HG03442 (cell line): ENCODE measurements at regions not wholly inside any gene's neighbourhood (a gene's known extent, or its start where the extent isn't known, plus 50 kb on each side); places are given as distances from the start of the nearest gene placed in this dataset.
"Not testable (repeated sequence)": the region's sequence is repeated elsewhere in the genome, so short reads cannot be mapped to it uniquely, and the experiment has no call there.

Experiments used
- ATAC-seq: cut with Tn5 transposase; IDR thresholded peaks from one replicate; pipeline ENCODE4 v1.9.1; 2021; ENCODE audit warnings: mild to moderate bottlenecking, moderate library complexity; ENCODE audit not compliant: unreplicated experiment

DNA sequence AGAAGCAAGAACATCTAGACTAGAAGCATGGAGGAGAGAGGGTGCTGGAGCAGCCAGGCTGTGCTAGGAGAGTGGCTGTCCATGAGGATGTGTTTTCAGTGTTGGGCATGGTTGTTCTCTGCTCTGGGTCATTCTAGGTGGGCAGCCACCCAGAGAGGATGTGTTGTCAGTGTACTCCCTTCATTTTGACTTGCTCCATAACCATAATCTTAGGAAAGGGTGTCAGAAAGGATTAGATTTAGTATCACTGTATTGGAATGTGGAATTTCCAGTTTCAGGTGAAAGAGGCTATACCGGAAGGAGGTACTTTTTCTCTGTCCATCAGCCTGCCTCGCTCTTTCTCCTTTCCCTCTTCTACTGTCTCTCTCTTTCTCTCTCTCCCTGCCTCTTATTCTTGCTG, 474.5 kb upstream of the PODXL start:
- no peak for ATAC-seq

DNA sequence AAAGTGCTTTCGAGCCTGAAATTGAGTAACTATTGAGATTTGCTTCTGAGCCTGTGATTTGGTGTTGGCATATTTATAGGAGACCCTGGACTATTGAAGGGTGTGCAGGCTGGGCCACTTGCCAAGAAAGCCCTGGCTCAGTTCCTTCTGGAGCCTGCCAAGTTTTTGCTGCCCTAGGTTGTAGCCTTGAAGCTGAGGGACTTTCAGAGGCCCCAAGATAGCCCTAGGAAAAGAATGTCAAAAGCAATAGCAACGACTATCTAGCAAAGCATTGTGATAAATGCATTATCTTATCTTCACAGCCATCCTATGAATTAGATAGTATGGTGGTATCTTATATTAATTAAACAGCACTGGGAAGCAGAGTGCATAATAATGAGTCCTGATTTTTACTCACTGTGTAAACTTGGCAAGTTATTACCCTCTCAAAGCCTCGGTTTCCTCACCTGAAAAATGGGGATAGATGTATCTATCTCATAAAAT, 473.7 kb upstream of the PODXL start:
- no peak for ATAC-seq

GRCh38 chr7:132029369-132030085, 473.1 kb upstream of the PODXL start:
- no peak for ATAC-seq

- no peak for ATAC-seq
Observed at GRCh38 chr7:132028144-132028920, 471.9 kb upstream of the PODXL start.

- ATAC-seq = no peak
Observed at GRCh38 chr7:132024290-132024689, 467.9 kb upstream of the PODXL start.

DNA sequence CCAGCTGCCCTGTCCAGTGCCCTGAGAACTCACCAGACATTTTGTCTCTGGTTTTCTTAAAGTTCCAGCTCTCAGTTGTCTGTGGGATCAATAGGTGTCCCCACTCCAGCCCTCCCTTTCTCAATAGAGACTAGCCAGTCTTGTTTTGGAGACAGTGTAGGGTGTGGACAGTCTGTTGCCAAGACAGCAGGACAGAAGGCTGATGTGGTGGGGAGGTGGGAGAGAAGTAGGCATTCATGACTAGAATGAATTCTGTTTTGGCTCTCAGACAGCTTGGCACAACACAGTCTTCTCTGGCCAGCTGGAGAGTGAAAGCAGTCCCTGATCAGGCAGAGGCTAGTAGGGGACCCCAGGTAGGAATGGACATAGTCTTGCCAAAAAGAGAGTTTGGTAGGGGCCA, 467.0 kb upstream of the PODXL start:
- ATAC-seq = no peak

DNA sequence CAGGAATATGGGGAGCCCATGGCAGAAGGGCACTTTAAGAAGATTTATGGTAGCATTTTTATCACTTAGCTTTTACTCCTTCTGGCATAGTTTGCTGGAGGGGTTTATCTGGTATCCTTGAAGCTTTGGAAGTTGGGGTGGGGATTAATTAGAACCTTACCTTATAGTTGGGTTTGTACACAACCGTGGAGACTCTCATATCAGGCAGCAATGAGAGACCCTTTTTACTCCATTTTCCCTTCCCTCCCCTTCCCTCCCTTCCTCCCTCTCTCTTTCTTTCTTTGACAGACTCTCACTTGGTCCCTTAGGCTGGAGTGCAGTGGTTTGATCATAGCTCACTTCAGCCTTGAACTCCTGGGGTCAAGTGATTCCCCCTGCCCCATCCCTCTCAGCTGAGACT, 465.8 kb upstream of the PODXL start:
- ATAC-seq = no peak

DNA sequence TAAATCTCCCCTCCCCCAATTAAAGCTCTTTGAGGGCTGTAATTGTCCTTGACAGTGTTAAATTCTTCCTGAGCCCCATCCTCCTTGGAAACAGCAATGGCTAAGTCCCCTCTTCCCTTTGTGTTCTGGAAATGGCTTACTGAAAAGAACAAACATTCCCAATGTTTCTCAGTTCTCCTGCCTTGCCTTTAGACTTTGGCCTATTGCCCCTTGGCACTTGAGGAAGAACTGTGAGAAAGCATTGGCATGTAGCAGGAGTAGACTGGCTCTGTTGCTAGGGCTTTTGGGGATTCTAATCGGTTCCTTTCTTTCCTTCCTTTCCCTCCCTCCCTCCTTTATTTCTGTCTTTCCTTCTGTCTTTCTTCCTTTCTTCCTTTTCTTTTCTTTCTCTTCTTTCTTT, 463.3 kb upstream of the PODXL start:
- no peak for ATAC-seq

GRCh38 chr7:132009778-132010177, 453.4 kb upstream of the PODXL start:
- no peak for ATAC-seq

- ATAC-seq = no peak
Observed at GRCh38 chr7:132004529-132004928, 448.1 kb upstream of the PODXL start.

- no peak for ATAC-seq
Observed at GRCh38 chr7:132002343-132002968, 446.0 kb upstream of the PODXL start.

DNA sequence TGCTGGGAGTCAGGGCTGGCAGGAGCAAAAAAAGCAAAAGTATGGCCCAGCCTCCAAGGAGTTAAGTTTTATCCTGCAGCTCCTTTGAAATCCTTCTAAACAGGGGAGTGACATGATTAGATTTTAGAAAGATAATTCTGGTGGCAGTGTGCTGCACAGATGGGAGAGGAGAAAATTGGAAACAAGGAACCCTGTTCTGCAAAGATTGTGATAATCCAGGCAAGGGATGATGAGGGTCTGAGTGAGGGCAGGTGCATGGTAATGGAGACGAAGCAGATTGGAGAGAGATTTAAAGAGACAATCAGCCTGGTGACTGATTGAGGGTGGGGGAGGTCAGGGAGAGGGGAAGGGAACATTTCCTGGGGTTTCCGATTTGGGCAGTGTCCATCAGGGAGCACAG, 444.7 kb upstream of the PODXL start:
- ATAC-seq = no peak

- ATAC-seq = no peak
Observed at GRCh38 chr7:131999193-131999592, 442.8 kb upstream of the PODXL start.

DNA sequence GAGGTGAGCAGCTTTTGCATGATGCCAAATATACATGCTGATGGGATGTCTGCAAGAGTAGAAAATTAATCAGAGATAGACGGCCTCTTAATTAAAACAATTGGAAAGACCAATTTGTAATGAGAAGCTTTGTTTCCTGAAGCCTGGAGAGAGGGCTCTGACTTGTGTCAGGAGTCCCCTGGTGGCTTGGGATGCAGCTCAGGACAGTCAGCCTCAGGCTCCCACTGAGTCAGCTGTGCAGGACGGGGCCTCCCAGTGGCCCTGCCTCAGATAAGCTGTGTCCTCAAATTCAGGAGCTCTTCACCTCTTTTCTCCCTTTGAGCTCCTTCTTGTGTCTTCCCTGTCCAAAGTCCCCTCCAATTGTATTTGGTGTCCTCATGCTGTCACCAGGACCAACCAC, 438.9 kb upstream of the PODXL start:
- no peak for ATAC-seq

DNA sequence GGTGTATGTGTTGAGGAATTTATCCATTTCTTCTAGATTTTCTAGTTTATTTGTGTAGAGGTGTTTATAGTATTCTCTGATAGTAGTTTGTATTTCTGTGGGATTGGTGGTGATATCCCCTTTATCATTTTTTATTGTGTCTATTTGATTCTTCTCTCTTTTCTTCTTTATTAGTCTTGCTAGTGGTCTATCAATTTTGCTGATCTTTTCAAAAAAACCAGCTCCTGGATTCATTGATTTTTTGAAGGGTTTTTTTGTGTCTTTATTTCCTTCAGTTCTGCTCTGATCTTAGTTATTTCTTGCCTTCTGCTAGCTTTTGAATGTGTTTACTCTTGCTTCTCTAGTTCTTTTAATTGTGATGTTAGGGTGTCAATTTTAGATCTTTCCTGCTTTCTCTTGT, 424.6 kb upstream of the PODXL start:
- ATAC-seq = not testable (repeated sequence)

- ATAC-seq = not testable (repeated sequence)
Observed at GRCh38 chr7:131978118-131978517, 421.7 kb upstream of the PODXL start.

DNA sequence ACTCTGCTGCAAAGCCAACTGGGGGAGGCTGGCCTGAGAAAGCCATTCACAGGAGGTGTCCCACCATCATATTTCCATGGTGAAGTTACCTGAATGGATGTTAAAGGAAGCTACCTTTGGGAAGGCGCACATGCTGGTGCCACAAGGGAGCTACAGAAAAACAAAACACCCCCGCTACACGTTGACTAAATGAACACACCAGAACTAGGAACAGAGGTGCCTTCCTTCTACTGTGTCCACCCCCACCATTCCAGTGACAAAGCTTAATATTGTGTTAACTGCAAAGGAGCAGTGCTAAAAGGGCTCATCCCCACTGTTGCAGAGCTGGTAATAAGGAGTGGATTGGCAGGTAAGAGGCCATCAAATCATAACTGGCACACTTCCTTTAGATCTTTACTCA, 420.0 kb upstream of the PODXL start:
- no peak for ATAC-seq

- no peak for ATAC-seq
Observed at GRCh38 chr7:131974671-131975070, 418.2 kb upstream of the PODXL start.

- ATAC-seq = no peak
Observed at GRCh38 chr7:131972251-131972650, 415.8 kb upstream of the PODXL start.

GRCh38 chr7:131970602-131971001, 414.2 kb upstream of the PODXL start:
- no peak for ATAC-seq

GRCh38 chr7:131969560-131969959, 413.1 kb upstream of the PODXL start:
- no peak for ATAC-seq

GRCh38 chr7:131967216-131967730, 410.8 kb upstream of the PODXL start:
- no peak for ATAC-seq
